H1 (cell line): ENCODE measurements at regions not wholly inside any gene's neighbourhood (a gene's known extent, or its start where the extent isn't known, plus 50 kb on each side); places are given as distances from the start of the nearest gene placed in this dataset.
A peak's percentile ranks its signal among the peaks of the same experiment; 100 is the strongest.

Experiments
- CTCF ChIA-PET: fragments of 300-600 bp; sonication (Branson Sonifier 250); formaldehyde crosslinking; loops from one replicate; lab custom pipeline; 2021; ENCODE audit not compliant: partially characterized antibody; lab: Charles Lee
- POLR2A ChIA-PET: fragments of 300-600 bp; sonication (Branson Sonifier 250); formaldehyde crosslinking; loops from one replicate; lab custom pipeline; 2021; ENCODE audit warnings: inconsistent platforms; ENCODE audit not compliant: partially characterized antibody; lab: Charles Lee
- DNase-seq, 2 experiments: peaks; one replicate each; pipeline versions ENCODE4 v3.0.0 to v3.0.0-alpha.2; 2010 to 2022; ENCODE audit warnings: low spot score in 2 of 2, low read depth in 1 of 2, mixed read lengths in 1 of 2
- FAIRE-seq: peaks from 2 replicates; lab custom pipeline; 2011; peaks lifted over from hg19 to GRCh38; lab: Jason Lieb, UNC
- H2AFZ ChIP-seq: 2 replicates; pipeline ENCODE4 v1.8.1; 2012; ENCODE audit warnings: low read length, inconsistent platforms
- H2AK5ac ChIP-seq: 2 replicates; pipeline ENCODE4 v1.6.1; 2013; ENCODE audit warnings: low read depth, low read length
- H2BK120ac ChIP-seq: replicated peaks from 2 replicates; pipeline ENCODE3; 2013; ENCODE audit warnings: low read depth, low read length, inconsistent platforms
- H2BK12ac ChIP-seq: 2 replicates; pipeline ENCODE4 v1.6.1; 2013; ENCODE audit warnings: low read depth, low read length
- H2BK15ac ChIP-seq: 2 replicates; pipeline ENCODE4 v1.6.1; 2013; ENCODE audit warnings: low read length
- H2BK20ac ChIP-seq: 2 replicates; pipeline ENCODE4 v1.6.1; 2013; ENCODE audit warnings: low read length
- H2BK5ac ChIP-seq: 2 replicates; pipeline ENCODE4 v1.6.1; 2013; ENCODE audit warnings: low read depth, low read length
- H3K14ac ChIP-seq: 2 replicates; pipeline ENCODE4 v1.6.1; 2013; ENCODE audit warnings: inconsistent platforms; ENCODE audit not compliant: insufficient read length
- H3K18ac ChIP-seq: 2 replicates; pipeline ENCODE4 v1.6.1; 2013; ENCODE audit warnings: low read length; ENCODE audit errors: extremely low read depth
- H3K23ac ChIP-seq: 2 replicates; pipeline ENCODE4 v1.6.1; 2013; ENCODE audit warnings: inconsistent platforms; ENCODE audit not compliant: insufficient read length
- H3K23me2 ChIP-seq: 2 replicates; pipeline ENCODE4 v1.6.1; 2013; ENCODE audit warnings: low read depth, low read length
- H3K27ac ChIP-seq: 2 replicates; pipeline ENCODE4 v1.6.1; 2011; ENCODE audit warnings: low read depth, low read length, inconsistent platforms
- H3K27me3 ChIP-seq, 4 experiments: replicated peaks in 1 of 4; 1 replicate in 1 of 4; 2 replicates in 3 of 4; pipeline versions ENCODE4 v1.6.1 to v1.8.1; 2011 to 2013; ENCODE audit warnings: low read length in 3 of 4, mild to moderate bottlenecking in 3 of 4, inconsistent platforms in 2 of 4, mixed read lengths in 2 of 4, moderate library complexity in 1 of 4; ENCODE audit not compliant: control insufficient read depth in 3 of 4, insufficient read depth in 3 of 4; ENCODE audit errors: extremely low read depth in 1 of 4
- H3K36me3 ChIP-seq, 4 experiments: 2 replicates each; pipeline versions ENCODE4 v1.6.1 to v1.8.1; 2011 to 2013; ENCODE audit warnings: mild to moderate bottlenecking in 4 of 4, low read length in 3 of 4, moderate library complexity in 2 of 4, control low read depth in 1 of 4, inconsistent platforms in 1 of 4; ENCODE audit not compliant: insufficient read depth in 4 of 4, control insufficient read depth in 2 of 4
- H3K4ac ChIP-seq: replicated peaks from 2 replicates; pipeline ENCODE3; 2013; ENCODE audit warnings: low read length, low read depth, mixed read lengths, inconsistent platforms; ENCODE audit not compliant: insufficient read length
- H3K4me1 ChIP-seq, 4 experiments: replicated peaks in 1 of 4; 1 replicate in 1 of 4; 2 replicates in 3 of 4; pipeline versions ENCODE4 v1.6.1 to v1.8.1; 2011 to 2013; ENCODE audit warnings: low read length in 3 of 4, inconsistent platforms in 2 of 4, mixed read lengths in 1 of 4; ENCODE audit not compliant: insufficient read depth in 4 of 4, control insufficient read depth in 3 of 4
- H3K4me2 ChIP-seq, 2 experiments: 2 replicates each; pipeline versions ENCODE4 v1.6.1 to v1.8.1; 2011 to 2013; ENCODE audit warnings: low read depth in 2 of 2, low read length in 2 of 2, control low read depth in 1 of 2, inconsistent platforms in 1 of 2, mild to moderate bottlenecking in 1 of 2; ENCODE audit not compliant: insufficient read depth in 1 of 2
- H3K4me3 ChIP-seq, 4 experiments: fragments of 200-600, 300-600 bp in 1 of 4; sonication (generic), shearing (Covaris generic), sonication (Bioruptor Twin) in 1 of 4; 2 replicates each; pipeline versions ENCODE4 v1.5.1 to v1.8.1; 2011 to 2016; ENCODE audit warnings: low read length in 4 of 4, low read depth in 3 of 4, control low read depth in 2 of 4, inconsistent platforms in 2 of 4, mild to moderate bottlenecking in 2 of 4, mixed read lengths in 1 of 4, moderate library complexity in 1 of 4; ENCODE audit not compliant: insufficient read depth in 2 of 4; ENCODE audit errors: extremely low read depth in 1 of 4
- H3K56ac ChIP-seq: replicated peaks from 2 replicates; pipeline ENCODE3; 2013; ENCODE audit warnings: low read depth, mild to moderate bottlenecking, mixed read lengths, low read length, inconsistent platforms; ENCODE audit not compliant: insufficient read length
- H3K79me1 ChIP-seq: 2 replicates; pipeline ENCODE4 v1.6.1; 2013; ENCODE audit warnings: low read depth, low read length, control low read depth
- H3K79me2 ChIP-seq, 2 experiments: 2 replicates each; pipeline versions ENCODE4 v1.6.1 to v1.8.1; 2012 to 2013; ENCODE audit warnings: low read length in 2 of 2, mild to moderate bottlenecking in 2 of 2, inconsistent platforms in 1 of 2; ENCODE audit not compliant: insufficient read depth in 2 of 2, control insufficient read depth in 1 of 2
- H3K9ac ChIP-seq, 4 experiments: replicated peaks in 1 of 4; 1 replicate in 1 of 4; 2 replicates in 3 of 4; pipeline versions ENCODE4 v1.6.1 to v1.8.1; 2011 to 2013; ENCODE audit warnings: low read depth in 3 of 4, low read length in 3 of 4, control low read depth in 2 of 4, mild to moderate bottlenecking in 2 of 4, moderate library complexity in 2 of 4, inconsistent platforms in 1 of 4; ENCODE audit errors: extremely low read depth in 1 of 4
- H3K9me3 ChIP-seq, 2 experiments: 2 replicates each; pipeline versions ENCODE4 v1.6.1 to v1.8.1; 2012 to 2013; ENCODE audit warnings: mild to moderate bottlenecking in 2 of 2, moderate library complexity in 2 of 2, control low read depth in 1 of 2, inconsistent platforms in 1 of 2, low read depth in 1 of 2, low read length in 1 of 2, mixed read lengths in 1 of 2; ENCODE audit not compliant: insufficient read depth in 2 of 2
- H4K20me1 ChIP-seq, 2 experiments: replicated peaks in 1 of 2; 2 replicates each; pipeline versions ENCODE3 to v1.8.1; 2011 to 2013; ENCODE audit warnings: inconsistent platforms in 2 of 2, low read length in 2 of 2, mild to moderate bottlenecking in 1 of 2; ENCODE audit not compliant: insufficient read depth in 2 of 2, control insufficient read depth in 1 of 2
- H4K5ac ChIP-seq: 2 replicates; pipeline ENCODE4 v1.6.1; 2013; ENCODE audit warnings: low read length, low read depth, mixed read lengths, inconsistent platforms; ENCODE audit not compliant: insufficient read length
- H4K8ac ChIP-seq: 2 replicates; pipeline ENCODE4 v1.8.0; 2013; ENCODE audit warnings: mild to moderate bottlenecking, moderate library complexity, low read length, inconsistent platforms; ENCODE audit not compliant: insufficient read depth; ENCODE audit errors: extremely low read depth
- H4K91ac ChIP-seq: replicated peaks from 2 replicates; pipeline ENCODE3; 2013; ENCODE audit warnings: low read length, mixed read lengths, inconsistent platforms; ENCODE audit not compliant: insufficient read length
- CTCF ChIP-seq, 3 experiments: IDR thresholded peaks; 1 replicate in 2 of 3; 2 replicates in 1 of 3; pipeline versions ENCODE4 v1.5.1 to v1.6.1; 2011; ENCODE audit warnings: low read length in 3 of 3, mild to moderate bottlenecking in 3 of 3, inconsistent platforms in 2 of 3, low read depth in 1 of 3, moderate library complexity in 1 of 3; ENCODE audit not compliant: insufficient read depth in 1 of 3; ENCODE audit errors: control extremely low read depth in 1 of 3
- RAD21 ChIP-seq, 2 experiments: IDR thresholded peaks in 1 of 2; conservative IDR thresholded peaks in 1 of 2; 2 replicates each; pipeline ENCODE4 v1.6.1; 2011; ENCODE audit warnings: low read depth in 2 of 2, low read length in 2 of 2, improper control_type of control experiment in 1 of 2, inconsistent platforms in 1 of 2, mild to moderate bottlenecking in 1 of 2, moderate library complexity in 1 of 2
- RBBP5 ChIP-seq: IDR thresholded peaks from 2 replicates; pipeline ENCODE4 v1.7.1; 2012; ENCODE audit warnings: low read depth, mild to moderate bottlenecking, inconsistent platforms, low read length, moderate library complexity, borderline replicate concordance
- WGBS, 2 experiments: shearing (Covaris generic) in 1 of 2; methylation state at CpG; one replicate each; pipeline versions ENCODE4 v1.1.6 to v1.1.7; 2013 to 2015; ENCODE audit warnings: low lambda C conversion rate in 2 of 2, mixed read lengths in 2 of 2, inconsistent platforms in 1 of 2, low coverage in 1 of 2, missing lambda C conversion rate in 1 of 2; ENCODE audit not compliant: insufficient replicate concordance in 2 of 2, insufficient coverage in 1 of 2, insufficient read length in 1 of 2; ENCODE audit errors: extremely low coverage in 1 of 2, missing lambda C conversion rate in 1 of 2; 5-methylcytosine and 5-hydroxymethylcytosine counted together

GRCh38 chr18:1585881-1586488, 681.3 kb downstream of the ADCYAP1 start:
- H4K8ac ChIP-seq = no peak overlapping the region
- no peak overlapping the region for H2BK15ac ChIP-seq
- no peak overlapping the region for H2AFZ ChIP-seq
- no peak overlapping the region for H4K91ac ChIP-seq
- H3K79me1 ChIP-seq = no peaks in the 10 kb centered on the region
- H3K9ac ChIP-seq = no peak overlapping the region
- H3K27me3 ChIP-seq = no peaks in the 10 kb centered on the region
- no peaks in the 10 kb centered on the region for H3K4me1 ChIP-seq
- H2BK12ac ChIP-seq = no peak overlapping the region
- no peaks in the 10 kb centered on the region for H4K20me1 ChIP-seq
- H4K5ac ChIP-seq = no peak overlapping the region
- no peaks in the 10 kb centered on the region; a peak in 1 of 4 replicates for H3K9me3 ChIP-seq
- no peak for DNase-seq
- TF ChIP-seq RAD21 (IDR thresholded peaks at IDR 0.05 in 1 of 2, conservative IDR thresholded peaks at IDR 0.05 in 1 of 2; ENCODE audit: low read depth in 2 of 2, low read length in 2 of 2) = peak; percentile 49 to 52
- no peak for TF ChIP-seq RBBP5
- TF ChIP-seq CTCF (IDR thresholded peaks at IDR 0.05; ENCODE audit: control extremely low read depth in 1 of 3, insufficient read depth in 1 of 3, low read depth in 1 of 3, low read length in 3 of 3) = peak in 2 of 3 experiments; percentile 31 to 45; a peak in 2 of 4 replicates
- no peak overlapping the region for H2BK120ac ChIP-seq
- ChIA-PET POLR2A (no interaction called here), CTCF (interaction anchor here (0.6 to 1.7 kb wide), 15 partner anchors 10 to 956 kb away, joined by 3 to 7 read pairs (median 3); no protein-coding TSS in a partner anchor)
- H3K4me3 ChIP-seq = no peak overlapping the region
- no peak overlapping the region for H3K18ac ChIP-seq
- H2AK5ac ChIP-seq = no peak overlapping the region
- H3K79me2 ChIP-seq = no peaks in the 10 kb centered on the region
- peak; percentile 88 for FAIRE-seq
- H3K27ac ChIP-seq = no peak overlapping the region
- no peak overlapping the region for H2BK5ac ChIP-seq
- H3K56ac ChIP-seq = no peak overlapping the region
- H3K4me2 ChIP-seq = no peak overlapping the region
- no peak overlapping the region for H3K14ac ChIP-seq
- no peaks in the 10 kb centered on the region for H3K23me2 ChIP-seq
- no peaks in the 10 kb centered on the region for H3K36me3 ChIP-seq
- no peak overlapping the region for H3K23ac ChIP-seq
- no peak overlapping the region for H2BK20ac ChIP-seq
- WGBS, 2 experiments = 25% methylated on average over 7 of the region's 7 CpGs; no CpG with 5 or more reads in 1 of the 2 experiments
- H3K4ac ChIP-seq = no peak overlapping the region
